Stomach smooth muscle (tissue), 2 donors: ENCODE measurements at regions not wholly inside any gene's neighbourhood (a gene's known extent, or its start where the extent isn't known, plus 50 kb on each side); places are given as distances from the start of the nearest gene placed in this dataset.
"Not testable (repeated sequence)": the region's sequence is repeated elsewhere in the genome, so short reads cannot be mapped to it uniquely, and the experiment has no call there.

Source experiments
- H3K27ac ChIP-seq: one replicate; pipeline ENCODE4 v1.7.0; 2013; ENCODE audit warnings: mild to moderate bottlenecking, low read length, inconsistent platforms
- H3K27me3 ChIP-seq, 2 donors: one replicate each; pipeline ENCODE4 v1.7.0; 2013; ENCODE audit warnings: low read length in 2 of 2; ENCODE audit not compliant: insufficient read depth in 2 of 2, control insufficient read depth in 1 of 2
- H3K36me3 ChIP-seq, 2 donors: one replicate each; pipeline ENCODE4 v1.7.0; 2013; ENCODE audit warnings: low read length in 2 of 2; ENCODE audit not compliant: control insufficient read depth in 2 of 2, insufficient read depth in 2 of 2
- H3K4me1 ChIP-seq: one replicate; pipeline ENCODE4 v1.7.0; 2013; ENCODE audit warnings: low read length; ENCODE audit not compliant: control insufficient read depth, insufficient read depth
- H3K4me3 ChIP-seq, 2 donors: one replicate each; pipeline ENCODE4 v1.7.0; 2013; ENCODE audit warnings: low read length in 2 of 2
- H3K9ac ChIP-seq, 2 donors: one replicate each; pipeline ENCODE4 v1.7.0; 2013; ENCODE audit warnings: low read length in 2 of 2, mild to moderate bottlenecking in 1 of 2
- H3K9me3 ChIP-seq, 2 donors: one replicate each; pipeline ENCODE4 v1.7.0; 2013; ENCODE audit warnings: low read length in 2 of 2; ENCODE audit not compliant: control insufficient read depth in 2 of 2
- donor health status: healthy.
- donor health status: Pancreatic carcinoma.

DNA sequence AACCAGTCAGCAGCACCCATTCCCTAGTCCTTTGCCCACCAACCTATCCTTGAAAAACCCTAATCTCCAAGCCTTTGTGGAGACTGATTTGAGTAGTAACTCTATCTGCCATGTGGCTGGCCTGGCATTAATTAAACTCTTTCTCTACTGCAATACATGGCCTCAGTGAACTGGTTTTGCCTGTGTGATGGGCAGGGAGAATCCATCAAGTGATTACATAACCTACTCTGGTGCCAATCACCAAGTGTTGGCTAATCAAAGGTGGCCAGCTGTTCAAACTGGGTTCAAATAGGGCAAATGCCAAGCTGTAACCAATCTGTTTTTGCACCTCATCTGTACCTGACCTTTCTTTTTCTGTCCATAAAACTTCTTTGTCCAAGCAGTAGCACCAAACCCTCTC, 139.8 kb upstream of the XPO1 start:
- Histone ChIP-seq H3K4me3 (no peak overlapping the region), H3K27ac (no peak overlapping the region), H3K36me3 (no peaks in the 10 kb centered on the region), H3K27me3 (no peaks in the 10 kb centered on the region), H3K9me3 (no peaks in the 10 kb centered on the region), H3K4me1 (no peaks in the 10 kb centered on the region), H3K9ac (no peak overlapping the region)

DNA sequence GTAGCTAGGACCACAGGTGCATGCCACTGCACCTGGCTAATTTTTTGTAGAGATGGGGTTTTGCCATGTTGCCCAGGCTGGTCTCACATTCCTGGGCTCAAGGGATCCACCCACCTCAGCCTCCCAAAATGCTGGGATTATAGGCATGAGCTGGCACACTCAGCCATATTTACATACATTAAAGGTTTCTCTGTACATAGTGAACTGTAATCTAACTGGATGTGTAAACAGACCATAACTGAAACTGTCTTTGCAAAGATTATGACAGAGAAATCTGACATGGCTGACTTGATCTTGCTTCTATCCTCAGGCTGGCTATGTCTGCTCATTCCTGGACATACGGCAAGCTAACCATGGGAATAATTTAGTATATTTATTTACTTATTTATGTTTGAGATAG, 139.2 kb upstream of the XPO1 start:
- no peaks in the 10 kb centered on the region for H3K27me3 ChIP-seq
- no peak overlapping the region for H3K27ac ChIP-seq
- H3K4me1 ChIP-seq = no peaks in the 10 kb centered on the region
- H3K9ac ChIP-seq = no peak overlapping the region
- H3K36me3 ChIP-seq = no peaks in the 10 kb centered on the region
- no peaks in the 10 kb centered on the region for H3K9me3 ChIP-seq
- H3K4me3 ChIP-seq = no peak overlapping the region

GRCh38 chr2:61675204-61675603, 137.0 kb upstream of the XPO1 start:
- Histone ChIP-seq H3K27ac (no peak overlapping the region), H3K9me3 (no peaks in the 10 kb centered on the region), H3K27me3 (no peaks in the 10 kb centered on the region), H3K4me3 (no peak overlapping the region), H3K4me1 (peaks cover 4% of the 10 kb centered on the region), H3K9ac (no peak overlapping the region), H3K36me3 (no peaks in the 10 kb centered on the region)

DNA sequence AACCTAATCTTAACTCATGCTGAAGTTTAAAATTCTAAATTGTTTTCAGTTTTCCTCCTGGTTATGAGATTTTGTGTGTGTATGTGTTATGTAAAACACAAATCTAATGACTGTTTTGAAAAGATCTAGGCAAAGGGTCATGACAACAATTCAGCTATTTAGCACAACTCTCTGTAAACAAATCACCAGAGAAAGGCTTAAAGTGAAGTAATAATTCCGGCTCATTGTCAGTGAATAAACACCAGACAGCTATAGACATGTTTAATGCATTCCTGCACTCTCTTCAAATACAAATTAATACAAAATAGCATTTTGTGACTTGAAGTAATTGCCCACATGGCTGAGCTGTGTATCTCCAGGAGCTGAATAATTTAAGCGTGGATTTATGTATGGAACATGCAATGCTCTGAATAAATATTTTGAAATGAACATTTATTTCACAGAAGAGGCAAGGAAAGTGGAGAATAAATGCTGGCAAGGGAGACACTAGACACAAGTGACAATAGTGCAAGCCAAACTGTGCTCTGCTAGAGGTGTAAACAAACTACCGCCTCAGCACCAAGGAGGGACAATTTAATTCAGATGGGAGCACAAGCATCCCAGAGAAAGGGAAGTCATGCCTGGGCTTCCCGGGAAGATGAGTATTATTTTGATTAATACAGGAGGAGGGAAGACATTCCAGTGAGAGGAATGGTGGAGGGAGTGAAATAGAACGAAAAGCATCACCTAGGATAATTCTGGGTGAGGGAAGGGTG, 133.6 kb upstream of the XPO1 start:
- Histone ChIP-seq H3K27ac (peak overlapping the region; percentile 63), H3K27me3 (no peaks in the 10 kb centered on the region), H3K9me3 (no peaks in the 10 kb centered on the region), H3K9ac (peak overlapping the region; percentile 37 to 58), H3K36me3 (no peaks in the 10 kb centered on the region), H3K4me1 (peaks cover 4% of the 10 kb centered on the region), H3K4me3 (peak overlapping the region; percentile 44 to 50)

- peak overlapping the region; percentile 63 for H3K27ac ChIP-seq
- H3K36me3 ChIP-seq = no peaks in the 10 kb centered on the region
- H3K27me3 ChIP-seq = no peaks in the 10 kb centered on the region
- no peaks in the 10 kb centered on the region for H3K9me3 ChIP-seq
- peaks cover 4% of the 10 kb centered on the region for H3K4me1 ChIP-seq
- peak overlapping the region; percentile 44 to 50 for H3K4me3 ChIP-seq
- H3K9ac ChIP-seq = peak overlapping the region; percentile 37 to 58
Measured at GRCh38 chr2:61670591-61671501, 132.7 kb upstream of the XPO1 start.

DNA sequence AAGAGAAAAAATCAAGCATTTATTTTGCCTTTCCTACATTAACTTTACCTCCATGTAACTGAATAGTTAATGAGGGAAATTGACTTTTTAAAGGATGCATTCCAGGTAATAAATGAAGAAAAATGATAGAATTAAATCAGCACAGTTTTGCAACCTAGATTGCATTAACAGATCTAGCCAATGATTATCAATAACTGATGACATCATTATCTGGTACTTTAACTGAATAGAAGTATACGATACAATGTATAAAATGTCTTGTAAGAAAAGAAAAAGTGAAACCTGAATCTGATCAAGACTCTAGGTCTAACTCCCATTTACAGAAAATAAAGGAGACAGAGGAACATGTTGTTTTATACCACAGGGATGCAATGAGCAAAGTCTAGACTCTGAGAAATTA, 126.0 kb upstream of the XPO1 start:
- H3K4me3 ChIP-seq = no peak overlapping the region
- H3K27me3 ChIP-seq = no peaks in the 10 kb centered on the region
- H3K9me3 ChIP-seq = no peaks in the 10 kb centered on the region
- no peaks in the 10 kb centered on the region for H3K36me3 ChIP-seq
- H3K27ac ChIP-seq = no peak overlapping the region
- no peak overlapping the region for H3K9ac ChIP-seq
- peaks cover 9% of the 10 kb centered on the region for H3K4me1 ChIP-seq

- Histone ChIP-seq H3K36me3 (no peaks in the 10 kb centered on the region), H3K4me1 (peaks cover 9% of the 10 kb centered on the region), H3K27ac (no peak overlapping the region), H3K9me3 (no peaks in the 10 kb centered on the region), H3K4me3 (no peak overlapping the region), H3K27me3 (no peaks in the 10 kb centered on the region), H3K9ac (no peak overlapping the region)
Measured at GRCh38 chr2:61662990-61663389, 124.8 kb upstream of the XPO1 start.

DNA sequence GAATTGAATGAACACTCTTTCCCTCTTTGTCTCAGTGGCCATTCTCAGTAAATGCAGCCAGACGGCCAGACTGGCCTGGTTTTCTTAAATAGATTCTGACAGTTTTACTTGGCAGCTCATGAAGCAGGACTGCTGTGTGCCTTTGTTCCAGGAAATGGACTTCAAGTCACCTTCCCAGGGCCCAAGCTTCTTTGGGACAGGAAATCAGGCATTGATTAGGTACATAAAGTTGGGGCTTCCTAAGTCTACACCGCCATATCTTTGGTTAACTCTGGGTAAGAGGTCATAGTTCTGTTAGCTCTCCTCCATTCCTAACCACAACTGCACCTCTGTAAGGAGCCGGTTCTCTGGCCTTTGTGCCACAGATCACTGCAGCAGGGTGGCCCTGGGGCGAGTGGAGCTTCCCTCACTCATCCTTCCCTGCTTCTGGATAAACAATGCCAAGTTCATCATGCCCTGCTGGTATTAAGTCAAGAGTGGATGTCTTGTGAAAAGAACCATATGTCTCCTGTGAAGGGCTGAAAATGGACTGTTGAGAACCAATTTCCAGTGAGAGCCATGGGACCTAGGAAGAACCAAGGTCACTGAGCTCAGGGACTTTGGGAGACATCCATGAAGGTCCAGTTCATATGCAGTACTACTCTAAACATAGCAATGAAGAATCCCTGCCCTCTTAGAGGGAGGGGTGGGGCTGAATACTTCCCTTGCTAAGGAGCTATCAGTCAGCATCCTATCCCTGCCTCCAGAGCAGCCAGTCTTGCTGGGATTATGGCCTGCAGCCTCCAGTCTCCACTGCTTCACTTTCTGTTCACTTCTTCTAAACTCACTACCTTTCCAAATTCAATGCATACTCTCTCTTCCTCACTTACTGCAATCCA, 122.6 kb upstream of the XPO1 start:
- peak overlapping the region; percentile 3 for H3K27ac ChIP-seq
- peaks cover 9% of the 10 kb centered on the region for H3K4me1 ChIP-seq
- H3K36me3 ChIP-seq = no peaks in the 10 kb centered on the region
- no peak overlapping the region for H3K9ac ChIP-seq
- H3K4me3 ChIP-seq = no peak overlapping the region
- no peaks in the 10 kb centered on the region for H3K9me3 ChIP-seq
- no peaks in the 10 kb centered on the region for H3K27me3 ChIP-seq

GRCh38 chr2:61658841-61659780, 121.0 kb upstream of the XPO1 start:
- no peaks in the 10 kb centered on the region for H3K9me3 ChIP-seq
- no peak overlapping the region for H3K27ac ChIP-seq
- no peak overlapping the region for H3K9ac ChIP-seq
- H3K4me3 ChIP-seq = no peak overlapping the region
- peaks cover 9% of the 10 kb centered on the region for H3K4me1 ChIP-seq
- H3K27me3 ChIP-seq = no peaks in the 10 kb centered on the region
- H3K36me3 ChIP-seq = no peaks in the 10 kb centered on the region

- not testable (repeated sequence) for H3K9me3 ChIP-seq, H3K4me1 ChIP-seq, H3K9ac ChIP-seq, H3K4me3 ChIP-seq, H3K36me3 ChIP-seq, H3K27me3 ChIP-seq, H3K27ac ChIP-seq
Measured at GRCh38 chr2:61649946-61650345, 111.8 kb upstream of the XPO1 start.
